Breast epithelium (tissue), 3 donors: ENCODE measurements at regions not wholly inside any gene's neighbourhood (a gene's known extent, or its start where the extent isn't known, plus 50 kb on each side); places are given as distances from the start of the nearest gene placed in this dataset.

Experiments
- POLR2AphosphoS5 ChIP-seq, 3 donors: sonication (generic); formaldehyde crosslinking; IDR thresholded peaks; one replicate each; pipeline ENCODE4 v1.6.1; 2017; ENCODE audit warnings: antibody characterized with exemption in 3 of 3
- TF ChIP-seq, protein P1 (sequence below), 3 donors: fragments of 450-650 bp; IDR thresholded peaks; one replicate each; pipeline ENCODE4 v1.5.1; 2016 to 2017; ENCODE audit warnings: antibody characterized with exemption in 3 of 3, mild to moderate bottlenecking in 3 of 3, moderate library complexity in 3 of 3

- TF ChIP-seq, protein P1, sequence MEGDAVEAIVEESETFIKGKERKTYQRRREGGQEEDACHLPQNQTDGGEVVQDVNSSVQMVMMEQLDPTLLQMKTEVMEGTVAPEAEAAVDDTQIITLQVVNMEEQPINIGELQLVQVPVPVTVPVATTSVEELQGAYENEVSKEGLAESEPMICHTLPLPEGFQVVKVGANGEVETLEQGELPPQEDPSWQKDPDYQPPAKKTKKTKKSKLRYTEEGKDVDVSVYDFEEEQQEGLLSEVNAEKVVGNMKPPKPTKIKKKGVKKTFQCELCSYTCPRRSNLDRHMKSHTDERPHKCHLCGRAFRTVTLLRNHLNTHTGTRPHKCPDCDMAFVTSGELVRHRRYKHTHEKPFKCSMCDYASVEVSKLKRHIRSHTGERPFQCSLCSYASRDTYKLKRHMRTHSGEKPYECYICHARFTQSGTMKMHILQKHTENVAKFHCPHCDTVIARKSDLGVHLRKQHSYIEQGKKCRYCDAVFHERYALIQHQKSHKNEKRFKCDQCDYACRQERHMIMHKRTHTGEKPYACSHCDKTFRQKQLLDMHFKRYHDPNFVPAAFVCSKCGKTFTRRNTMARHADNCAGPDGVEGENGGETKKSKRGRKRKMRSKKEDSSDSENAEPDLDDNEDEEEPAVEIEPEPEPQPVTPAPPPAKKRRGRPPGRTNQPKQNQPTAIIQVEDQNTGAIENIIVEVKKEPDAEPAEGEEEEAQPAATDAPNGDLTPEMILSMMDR (IDR thresholded peaks at IDR 0.05), result no peak
- no peak for TF ChIP-seq POLR2AphosphoS5 (IDR thresholded peaks at IDR 0.05)
These were observed 244.2 kb downstream of the LMO4 start for GRCh38 chr1:87572891-87573290.
